ENCODE measurements at regions not wholly inside any gene's neighbourhood (a gene's known extent, or its start where the extent isn't known, plus 50 kb on each side); places are given as distances from the start of the nearest gene placed in this dataset.

DNA sequence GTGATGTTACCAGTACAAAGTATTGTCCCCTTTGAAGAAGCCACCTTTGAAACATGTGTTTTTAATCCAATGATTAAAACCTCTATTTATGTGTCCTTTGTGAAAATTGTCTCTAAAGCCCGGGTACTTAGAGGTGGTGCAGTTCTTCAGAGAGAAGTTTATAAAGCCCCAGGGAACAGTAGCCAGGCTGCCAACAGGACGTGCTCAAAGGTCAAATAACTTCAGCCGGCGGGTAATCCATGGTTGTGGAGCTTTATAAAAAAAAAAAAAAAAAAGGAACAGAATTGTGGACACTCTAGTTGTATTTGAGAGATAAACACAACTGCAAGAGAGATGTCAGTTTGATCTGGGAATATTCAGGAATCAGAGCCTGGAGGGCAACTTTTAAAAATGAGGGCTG is 57.9 kb upstream of the CTNND2 start:
- no peak for DNase-seq
- Mint-ChIP-seq H3K27me3 (no peaks in the 10 kb centered on the region), H3K27ac (no peak overlapping the region), H3K4me1 (ENCODE audit: low read depth in 2 of 2) (no peaks in the 10 kb centered on the region), H3K4me3 (no peak overlapping the region), H3K36me3 (ENCODE audit: insufficient read depth) (no peaks in the 10 kb centered on the region), H3K9me3 (no peaks in the 10 kb centered on the region)
- ATAC-seq (replicated peaks), result no peak

DNA sequence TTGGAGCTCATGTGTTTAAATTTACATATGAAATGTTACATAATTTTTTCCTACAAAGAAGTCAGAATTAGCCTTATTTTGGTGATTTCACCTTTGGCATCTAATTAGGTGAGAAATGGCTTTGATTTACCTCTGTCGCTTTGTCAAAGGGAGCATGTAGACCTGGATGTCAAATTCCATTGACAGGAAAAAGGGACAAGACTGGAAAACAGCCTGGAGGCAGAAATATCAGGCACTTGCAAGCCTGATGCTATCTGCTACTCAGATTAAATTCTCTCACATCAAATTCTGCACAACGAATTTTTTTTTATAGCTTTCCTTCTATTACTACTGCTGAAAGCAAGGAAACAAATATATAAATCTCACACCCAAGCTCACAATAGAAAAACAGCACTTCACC is 54.1 kb upstream of the CTNND2 start:
- Mint-ChIP-seq H3K27me3 (no peaks in the 10 kb centered on the region), H3K9me3 (peaks cover 2 to 9% of the 10 kb centered on the region in 2 donors), H3K4me1 (ENCODE audit: low read depth in 2 of 2) (no peaks in the 10 kb centered on the region), H3K36me3 (ENCODE audit: insufficient read depth) (no peaks in the 10 kb centered on the region), H3K4me3 (no peak overlapping the region), H3K27ac (no peak overlapping the region)
- DNase-seq (no peak), ATAC-seq (replicated peaks) (no peak)

DNA sequence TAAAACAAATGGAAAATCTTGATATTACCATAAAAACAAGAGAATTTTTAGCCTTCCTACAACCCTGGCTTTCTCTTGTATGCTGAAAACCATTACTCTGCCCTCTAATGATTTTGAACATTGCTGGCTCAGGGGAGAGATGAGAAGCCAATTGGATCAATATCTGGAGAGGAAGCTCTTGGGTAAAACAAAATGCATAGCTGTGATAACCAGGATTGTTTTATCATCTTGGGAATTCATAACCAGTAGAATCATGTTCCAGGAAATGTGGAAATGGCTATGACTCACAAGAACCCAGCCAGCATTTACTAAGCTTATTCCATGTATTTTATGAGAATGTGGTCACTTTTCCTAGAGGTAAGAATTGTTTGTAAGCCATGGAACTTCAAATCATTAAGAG is 51.1 kb upstream of the CTNND2 start:
- no peaks in the 10 kb centered on the region for H3K27me3 Mint-ChIP-seq
- no peaks in the 10 kb centered on the region for H3K4me1 Mint-ChIP-seq (ENCODE audit: low read depth in 2 of 2)
- ATAC-seq (replicated peaks) (no peak), DNase-seq (no peak)
- no peak overlapping the region for H3K4me3 Mint-ChIP-seq
- H3K27ac Mint-ChIP-seq, result no peak overlapping the region
- no peaks in the 10 kb centered on the region for H3K36me3 Mint-ChIP-seq (ENCODE audit: insufficient read depth)
- peaks cover 3 to 14% of the 10 kb centered on the region in 2 donors for H3K9me3 Mint-ChIP-seq
